Adrenal gland (tissue), 9 donors: ENCODE measurements at regions not wholly inside any gene's neighbourhood (a gene's known extent, or its start where the extent isn't known, plus 50 kb on each side); places are given as distances from the start of the nearest gene placed in this dataset.
"Not testable (repeated sequence)": the region's sequence is repeated elsewhere in the genome, so short reads cannot be mapped to it uniquely, and the experiment has no call there.

Source experiments
- DNase-seq, 7 donors: peaks; one replicate each; pipeline ENCODE4 v3.0.0-alpha.2; 2019 to 2020
- H3K27ac ChIP-seq, 5 donors: fragments of 200-600 bp; sonication (generic) in 4 of 5; 1 replicate in 3 of 5; 2 replicates in 2 of 5; pipeline versions ENCODE4 v1.5.1 to v1.8.0; 2016 to 2020; ENCODE audit warnings: mild to moderate bottlenecking in 1 of 5
- H3K27me3 ChIP-seq: fragments of 200-600 bp; 2 replicates; pipeline ENCODE4 v1.8.0; 2021
- H3K36me3 ChIP-seq, 2 donors: fragments of 200-600 bp; replicated peaks in 1 of 2; 1 replicate in 1 of 2; 2 replicates in 1 of 2; pipeline versions ENCODE4 v1.5.1 to v1.8.0; 2018 to 2022
- H3K4me1 ChIP-seq, 2 donors: fragments of 200-600 bp; replicated peaks in 1 of 2; 1 replicate in 1 of 2; 2 replicates in 1 of 2; pipeline versions ENCODE4 v1.5.1 to v1.8.0; 2018 to 2021
- H3K4me3 ChIP-seq, 4 donors: fragments of 200-600 bp; sonication (generic) in 3 of 4; one replicate each; pipeline ENCODE4 v1.5.1; 2016 to 2018
- H3K9me3 ChIP-seq, 3 donors: fragments of 200-600 bp; sonication (generic) in 1 of 3; replicated peaks in 1 of 3; 1 replicate in 2 of 3; 2 replicates in 1 of 3; pipeline versions ENCODE4 v1.5.1 to v1.8.0; 2016 to 2021
- CTCF ChIP-seq, 6 experiments: fragments of 450-650 bp in 4 of 6; fragments of 200-600 bp in 2 of 6; sonication (generic) in 1 of 6; IDR thresholded peaks; 1 replicate in 5 of 6; 2 replicates in 1 of 6; pipeline versions ENCODE4 v1.5.1 to v1.8.0; 2016 to 2021; ENCODE audit warnings: antibody characterized with exemption in 6 of 6, mild to moderate bottlenecking in 2 of 6, moderate library complexity in 1 of 6
- POLR2A ChIP-seq, 2 donors: fragments of 450-650 bp; IDR thresholded peaks; one replicate each; pipeline ENCODE4 v1.6.1; 2017; ENCODE audit warnings: antibody characterized with exemption in 2 of 2, mild to moderate bottlenecking in 2 of 2, moderate library complexity in 1 of 2
- WGBS, 4 donors: extraction: QIAGEN DNeasy Blood & Tissue Kit in 2 of 4; methylation state at CpG; one replicate each; pipeline versions ENCODE4 v1.1.5 to v1.1.7; 2013 to 2017; 5-methylcytosine and 5-hydroxymethylcytosine counted together
- intact Hi-C, 2 donors: fragments of 100-400 bp; cut with DNase I; formaldehyde crosslinking; loops; one replicate each; pipeline versions ENCODE4 v1.14.1 to v1.15.0; 2022 to 2023
- donor health status: healthy with polysubstance abuse.
- donor health status: Bipolar disorder and iron deficiency.
- donor health status: DM: yes; HTN: yes; CAD: no.
- donor health status: DM: no; HTN: no; CAD: no.
- donor health status: DM: no; HTN: no; CAD: no.

- TF ChIP-seq POLR2A (IDR thresholded peaks at IDR 0.05) (no peak), CTCF (IDR thresholded peaks at IDR 0.05) (no peak)
- Histone ChIP-seq H3K9me3 (no peaks in the 10 kb centered on the region), H3K36me3 (no peaks in the 10 kb centered on the region), H3K4me3 (no peak overlapping the region), H3K27ac (no peak overlapping the region), H3K4me1 (no peaks in the 10 kb centered on the region), H3K27me3 (no peaks in the 10 kb centered on the region)
- intact Hi-C loops: no loop called here
- no peak for DNase-seq
- WGBS, 4 donors: 66 to 83% (median 68%) methylated on average over 3 of the region's 3 CpGs
Measured at GRCh38 chr16:49961089-49961488, 63.9 kb upstream of the CNEP1R1 start.

- H3K27me3 ChIP-seq, DNase-seq, H3K4me1 ChIP-seq, intact Hi-C loops, H3K4me3 ChIP-seq, H3K27ac ChIP-seq, H3K9me3 ChIP-seq, H3K36me3 ChIP-seq: not testable (repeated sequence)
- WGBS, 4 donors: 87 to 96% (median 92%) methylated on average over 6 of the region's 6 CpGs
Measured at GRCh38 chr16:49962566-49962965, 62.5 kb upstream of the CNEP1R1 start.

GRCh38 chr16:49964316-49964715 is 60.7 kb upstream of the CNEP1R1 start:
- no peak for DNase-seq
- no peak overlapping the region for H3K4me3 ChIP-seq
- intact Hi-C loops: no loop called here
- no peak overlapping the region for H3K27ac ChIP-seq
- no peaks in the 10 kb centered on the region for H3K9me3 ChIP-seq
- TF ChIP-seq CTCF (IDR thresholded peaks at IDR 0.05) (no peak), POLR2A (IDR thresholded peaks at IDR 0.05) (no peak)
- H3K27me3 ChIP-seq: no peaks in the 10 kb centered on the region
- 79 to 87% (median 85%) methylated on average over 4 of the region's 4 CpGs for WGBS, 4 donors
- no peaks in the 10 kb centered on the region for H3K36me3 ChIP-seq
- H3K4me1 ChIP-seq: no peaks in the 10 kb centered on the region

- no peaks in the 10 kb centered on the region for H3K36me3 ChIP-seq
Measured at GRCh38 chr16:49964973-49965372, 60.1 kb upstream of the CNEP1R1 start.

More at GRCh38 chr16:49964973-49965372, 60.1 kb upstream of the CNEP1R1 start:
- no peaks in the 10 kb centered on the region for H3K9me3 ChIP-seq
- no peaks in the 10 kb centered on the region for H3K27me3 ChIP-seq
- intact Hi-C loops: no loop called here
- H3K4me3 ChIP-seq: no peak overlapping the region
- no peak for DNase-seq
- WGBS, 4 donors: 67 to 74% (median 74%) methylated on average over 2 of the region's 2 CpGs
- H3K27ac ChIP-seq: no peak overlapping the region
- no peaks in the 10 kb centered on the region for H3K4me1 ChIP-seq
- no peak for TF ChIP-seq POLR2A (IDR thresholded peaks at IDR 0.05)
- no peak for TF ChIP-seq CTCF (IDR thresholded peaks at IDR 0.05)
